Karpas-422 (cell line): ENCODE measurements at regions not wholly inside any gene's neighbourhood (a gene's known extent, or its start where the extent isn't known, plus 50 kb on each side); places are given as distances from the start of the nearest gene placed in this dataset.
"Not testable (repeated sequence)": the region's sequence is repeated elsewhere in the genome, so short reads cannot be mapped to it uniquely, and the experiment has no call there.

Experiments used
- DNase-seq: peaks from one replicate; pipeline ENCODE4 v3.0.0-alpha.2; 2015
- H2AFZ ChIP-seq: fragments of 200-600 bp; sonication (generic); 2 replicates; pipeline ENCODE4 v1.6.1; 2014; ENCODE audit warnings: antibody characterized with exemption, low read length, mixed read lengths
- H3K27ac ChIP-seq: fragments of 200-600 bp; sonication (generic); 2 replicates; pipeline ENCODE4 v1.5.1; 2014; ENCODE audit warnings: mild to moderate bottlenecking, low read length, moderate library complexity
- H3K27me3 ChIP-seq: fragments of 200-600 bp; sonication (generic); 2 replicates; pipeline ENCODE4 v1.6.1; 2014; ENCODE audit warnings: low read length, mixed read lengths
- H3K36me3 ChIP-seq: fragments of 200-600 bp; sonication (generic); 2 replicates; pipeline ENCODE4 v1.6.1; 2014; ENCODE audit warnings: low read length, mixed read lengths; ENCODE audit not compliant: insufficient read depth
- H3K4me1 ChIP-seq: fragments of 200-600 bp; sonication (generic); 2 replicates; pipeline ENCODE4 v1.6.1; 2014; ENCODE audit warnings: mild to moderate bottlenecking, low read length, mixed read lengths
- H3K4me2 ChIP-seq: fragments of 200-600 bp; sonication (generic); 2 replicates; pipeline ENCODE4 v1.6.1; 2014; ENCODE audit warnings: low read length, low read depth, mild to moderate bottlenecking; ENCODE audit not compliant: poor library complexity, severe bottlenecking
- H3K4me3 ChIP-seq: fragments of 200-600 bp; sonication (generic); 2 replicates; pipeline ENCODE4 v1.5.1; 2014; ENCODE audit warnings: mild to moderate bottlenecking, antibody characterized with exemption, low read length, mixed read lengths
- H3K79me2 ChIP-seq: fragments of 200-600 bp; sonication (generic); 2 replicates; pipeline ENCODE4 v1.6.1; 2014; ENCODE audit warnings: mild to moderate bottlenecking, low read length, mixed read lengths
- H3K9ac ChIP-seq: fragments of 200-600 bp; sonication (generic); 2 replicates; pipeline ENCODE4 v1.6.0; 2014; ENCODE audit warnings: low read length
- H3K9me2 ChIP-seq: fragments of 200-600 bp; sonication (generic), shearing (Covaris generic); replicated peaks from 2 replicates; pipeline ENCODE4 v1.6.0; 2014; ENCODE audit warnings: mild to moderate bottlenecking, low read length, moderate library complexity; ENCODE audit not compliant: insufficient read depth
- H3K9me3 ChIP-seq: fragments of 300-700, 200-600 bp; sonication (generic); 2 replicates; pipeline ENCODE4 v1.6.1; 2014; ENCODE audit warnings: low read length, mixed read lengths
- H4K20me1 ChIP-seq: fragments of 200-600 bp; sonication (generic); 2 replicates; pipeline ENCODE4 v1.6.1; 2014; ENCODE audit warnings: mild to moderate bottlenecking, antibody characterized with exemption, low read length, low read depth; ENCODE audit not compliant: insufficient read depth

DNA sequence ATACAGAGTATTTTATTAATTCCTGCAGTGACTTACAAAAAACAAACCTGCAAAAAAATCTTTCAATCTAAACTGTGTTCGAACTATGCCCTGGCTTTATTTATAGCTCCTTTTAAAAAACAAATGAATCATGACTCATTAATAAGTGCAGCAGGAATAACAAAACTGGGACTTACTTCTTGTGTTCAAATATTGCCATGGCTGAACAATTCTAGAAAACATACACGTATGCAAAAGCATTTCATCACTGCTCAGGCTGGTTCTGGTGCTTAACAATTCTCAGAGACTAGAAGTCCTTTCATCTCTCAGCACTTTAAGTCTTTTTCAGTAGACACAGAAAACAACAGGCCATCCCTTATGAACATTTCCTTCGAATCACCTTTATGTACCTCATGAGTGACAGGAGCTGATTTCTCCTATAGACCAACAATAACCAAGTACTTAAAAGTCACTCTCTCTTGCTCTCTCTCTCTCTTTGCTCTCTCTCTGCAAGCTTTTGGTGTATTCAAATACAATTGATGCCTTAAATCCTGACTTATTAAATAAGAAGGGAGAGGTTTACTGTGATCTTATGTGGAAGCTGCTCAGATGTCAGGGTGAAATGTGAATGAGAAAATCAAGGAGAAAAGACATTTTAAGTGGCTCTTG, 268.8 kb downstream of the TTC8 start:
- Histone ChIP-seq H3K4me3 (no peak overlapping the region), H4K20me1 (no peaks in the 10 kb centered on the region), H3K9me3 (no peaks in the 10 kb centered on the region), H3K9me2 (no peaks in the 10 kb centered on the region), H3K27ac (no peak overlapping the region), H3K36me3 (no peaks in the 10 kb centered on the region), H3K9ac (no peak overlapping the region), H3K4me1 (no peaks in the 10 kb centered on the region), H3K27me3 (no peaks in the 10 kb centered on the region; the same call in 1 of the 2 replicates), H3K79me2 (no peaks in the 10 kb centered on the region), H3K4me2 (no peak overlapping the region), H2AFZ (no peak overlapping the region)
- no peak for DNase-seq

DNA sequence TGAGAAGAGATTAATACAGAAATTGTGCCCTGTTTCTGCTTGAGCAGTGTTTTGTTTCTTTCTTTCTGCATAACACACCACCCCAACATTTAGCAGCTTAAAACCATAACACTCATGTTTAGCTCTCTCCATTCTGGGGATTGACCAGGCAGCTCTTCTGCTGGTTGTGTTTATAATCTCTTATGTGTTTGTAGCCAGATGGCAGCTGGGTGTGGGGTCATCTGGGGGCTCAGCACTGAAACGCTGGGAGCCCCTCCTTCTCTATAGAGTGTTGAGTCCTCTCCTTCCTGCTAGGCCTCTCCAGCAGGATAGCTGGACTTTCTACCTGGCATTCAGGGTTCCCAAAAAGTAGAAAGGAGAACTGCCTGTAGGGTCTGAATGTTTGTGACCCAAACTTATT, 270.6 kb downstream of the TTC8 start:
- H3K9me3 ChIP-seq: no peaks in the 10 kb centered on the region
- no peak for DNase-seq
- H3K36me3 ChIP-seq: no peaks in the 10 kb centered on the region
- H3K9me2 ChIP-seq: no peaks in the 10 kb centered on the region
- no peak overlapping the region for H2AFZ ChIP-seq
- no peak overlapping the region for H3K9ac ChIP-seq
- H3K27me3 ChIP-seq: no peaks in the 10 kb centered on the region; the same call in 1 of the 2 replicates
- no peaks in the 10 kb centered on the region for H4K20me1 ChIP-seq
- H3K27ac ChIP-seq: no peak overlapping the region
- no peak overlapping the region for H3K4me3 ChIP-seq
- H3K4me2 ChIP-seq: no peak overlapping the region
- H3K79me2 ChIP-seq: no peaks in the 10 kb centered on the region
- H3K4me1 ChIP-seq: no peaks in the 10 kb centered on the region

DNA sequence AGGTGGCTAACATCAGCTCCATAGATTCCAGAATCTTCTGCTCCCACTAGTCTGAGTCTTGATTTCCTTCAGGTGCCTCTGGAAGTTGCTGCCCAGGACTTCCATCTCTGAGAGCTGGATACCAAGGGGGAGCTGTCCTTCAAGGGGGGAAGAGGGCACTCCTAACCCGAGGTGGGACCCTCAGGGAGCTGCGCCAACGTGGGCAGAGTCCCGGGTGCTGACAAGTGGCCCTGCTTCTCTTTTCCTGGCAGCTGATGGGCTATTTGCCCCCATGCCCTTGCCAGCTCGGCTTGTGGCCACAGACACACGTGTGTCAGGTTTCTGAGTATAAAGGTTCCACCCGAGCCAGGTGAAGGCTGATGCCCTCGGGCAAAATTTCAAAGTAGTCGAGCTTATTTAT, 272.5 kb downstream of the TTC8 start:
- no peak overlapping the region for H3K4me3 ChIP-seq
- H3K36me3 ChIP-seq: no peaks in the 10 kb centered on the region
- no peak for DNase-seq
- H3K27me3 ChIP-seq: no peaks in the 10 kb centered on the region; the same call in 1 of the 2 replicates
- no peaks in the 10 kb centered on the region for H3K4me1 ChIP-seq
- H3K79me2 ChIP-seq: no peaks in the 10 kb centered on the region
- no peak overlapping the region for H2AFZ ChIP-seq
- H3K4me2 ChIP-seq: no peak overlapping the region
- no peak overlapping the region for H3K9ac ChIP-seq
- no peaks in the 10 kb centered on the region for H4K20me1 ChIP-seq
- no peak overlapping the region for H3K27ac ChIP-seq
- H3K9me2 ChIP-seq: no peaks in the 10 kb centered on the region
- H3K9me3 ChIP-seq: no peaks in the 10 kb centered on the region

- Histone ChIP-seq H3K9ac (no peak overlapping the region), H2AFZ (no peak overlapping the region), H3K9me2 (no peaks in the 10 kb centered on the region), H3K79me2 (no peaks in the 10 kb centered on the region), H3K27me3 (no peaks in the 10 kb centered on the region; the same call in 1 of the 2 replicates), H3K27ac (no peak overlapping the region), H3K4me3 (no peak overlapping the region), H3K9me3 (no peaks in the 10 kb centered on the region), H3K4me2 (no peak overlapping the region), H3K36me3 (no peaks in the 10 kb centered on the region), H3K4me1 (no peaks in the 10 kb centered on the region), H4K20me1 (no peaks in the 10 kb centered on the region)
- no peak for DNase-seq
These were observed 273.8 kb downstream of the TTC8 start for GRCh38 chr14:89098254-89098653.

- not testable (repeated sequence) for H3K27me3 ChIP-seq, H3K9me3 ChIP-seq, H3K79me2 ChIP-seq, H3K4me3 ChIP-seq, H3K27ac ChIP-seq, H3K4me1 ChIP-seq, H2AFZ ChIP-seq, H4K20me1 ChIP-seq, H3K9ac ChIP-seq, H3K4me2 ChIP-seq, H3K36me3 ChIP-seq, H3K9me2 ChIP-seq, DNase-seq
These were observed 279.8 kb downstream of the TTC8 start for GRCh38 chr14:89104171-89104817.

DNA sequence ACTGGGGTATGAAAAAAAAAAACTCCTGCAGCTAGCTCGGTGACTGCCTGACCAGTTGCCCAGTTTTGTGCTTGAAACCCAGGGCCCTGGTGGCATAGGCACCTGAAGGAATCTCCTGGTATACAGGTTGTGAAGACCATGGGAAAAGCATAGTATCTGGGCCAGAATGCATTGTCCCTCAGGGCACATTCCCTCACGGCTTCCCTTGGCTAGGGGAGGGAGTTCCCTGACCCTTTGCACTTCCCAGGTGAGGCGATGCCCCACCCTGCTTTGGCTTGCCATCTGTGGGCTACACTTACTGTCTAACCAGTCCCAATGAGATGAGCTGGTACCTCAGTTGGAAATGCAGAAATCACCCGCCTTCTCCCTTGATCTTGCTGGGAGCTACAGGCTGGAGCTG, 280.4 kb downstream of the TTC8 start:
- not testable (repeated sequence) for H3K4me1 ChIP-seq, H3K4me3 ChIP-seq, H4K20me1 ChIP-seq, H3K9me3 ChIP-seq, H3K4me2 ChIP-seq, H3K27ac ChIP-seq, H2AFZ ChIP-seq, H3K36me3 ChIP-seq, H3K9me2 ChIP-seq, H3K9ac ChIP-seq, H3K27me3 ChIP-seq, DNase-seq, H3K79me2 ChIP-seq
